Stimulated activated naive CD4-positive, alpha-beta T cell treated with Interleukin-2 at 50 U/mL for 16 hours (primary cell): ENCODE measurements at regions not wholly inside any gene's neighbourhood (a gene's known extent, or its start where the extent isn't known, plus 50 kb on each side); places are given as distances from the start of the nearest gene placed in this dataset.

Experiments
- DNase-seq: peaks from one replicate; lab custom pipeline; 2025; lab: John Stamatoyannopoulos, UW

GRCh38 chr6:131383421-131384411 lies 189.3 kb upstream of the ARG1 start:
- no peak for DNase-seq

- DNase-seq = no peak
Observed at GRCh38 chr6:131387562-131388447, 185.2 kb upstream of the ARG1 start.

- no peak for DNase-seq
Observed at GRCh38 chr6:131390322-131390721, 182.7 kb upstream of the ARG1 start.

- DNase-seq = no peak
Observed at GRCh38 chr6:131391116-131391515, 181.9 kb upstream of the ARG1 start.

GRCh38 chr6:131393433-131393832 lies 179.6 kb upstream of the ARG1 start:
- DNase-seq = no peak

GRCh38 chr6:131394768-131395432 lies 178.1 kb upstream of the ARG1 start:
- no peak for DNase-seq

- no peak for DNase-seq
Observed at GRCh38 chr6:131398176-131398575, 174.8 kb upstream of the ARG1 start.

- DNase-seq = no peak
Observed at GRCh38 chr6:131399433-131399832, 173.6 kb upstream of the ARG1 start.

- no peak for DNase-seq
Observed at GRCh38 chr6:131400054-131400778, 172.8 kb upstream of the ARG1 start.

- no peak for DNase-seq
Observed at GRCh38 chr6:131400779-131401496, 172.1 kb upstream of the ARG1 start.

- DNase-seq = no peak
Observed at GRCh38 chr6:131408811-131409210, 164.2 kb upstream of the ARG1 start.

- no peak for DNase-seq
Observed at GRCh38 chr6:131410785-131411184, 162.2 kb upstream of the ARG1 start.

- no peak for DNase-seq
Observed at GRCh38 chr6:131412960-131413830, 159.8 kb upstream of the ARG1 start.

GRCh38 chr6:131413831-131414191 lies 159.2 kb upstream of the ARG1 start:
- DNase-seq = no peak

GRCh38 chr6:131414956-131415355 lies 158.1 kb upstream of the ARG1 start:
- no peak for DNase-seq

GRCh38 chr6:131418441-131418840 lies 154.6 kb upstream of the ARG1 start:
- no peak for DNase-seq

- no peak for DNase-seq
Observed at GRCh38 chr6:131419702-131420101, 153.3 kb upstream of the ARG1 start.

GRCh38 chr6:131424016-131424415 lies 149.0 kb upstream of the ARG1 start:
- DNase-seq = no peak

GRCh38 chr6:131424475-131424874 lies 148.6 kb upstream of the ARG1 start:
- DNase-seq = no peak
